ENCODE measurements at regions not wholly inside any gene's neighbourhood (a gene's known extent, or its start where the extent isn't known, plus 50 kb on each side); places are given as distances from the start of the nearest gene placed in this dataset.

DNA sequence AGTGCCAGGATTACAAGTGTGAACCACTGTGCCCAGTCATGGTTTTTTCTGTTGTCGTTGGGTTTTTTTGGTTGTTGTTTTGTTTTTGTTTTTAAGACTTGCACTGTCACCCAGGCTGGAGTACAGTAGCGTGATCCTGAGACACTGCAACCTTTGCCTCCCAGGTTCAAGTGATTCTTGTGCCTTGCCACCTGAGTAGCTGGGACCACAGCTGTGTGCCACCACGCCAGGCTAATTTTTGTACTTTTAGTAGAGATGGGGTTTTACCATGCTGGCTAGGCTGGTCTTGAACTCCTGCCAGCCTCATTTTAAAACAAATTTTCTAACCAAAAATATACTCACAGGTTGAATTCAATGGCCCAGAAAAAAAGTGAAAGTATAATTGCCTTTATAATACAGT lies 174.1 kb downstream of the AHR start:
- H3K4me1 ChIP-seq (ENCODE audit: insufficient read depth, low read length) = no peaks in the 10 kb centered on the region
- H3K36me3 ChIP-seq (ENCODE audit: insufficient read depth, low read length) = no peaks in the 10 kb centered on the region
- no peak overlapping the region for H3K4me2 ChIP-seq (ENCODE audit: low read length)
- H2AFZ ChIP-seq (ENCODE audit: low read depth, low read length) = no peak overlapping the region
- H3K4me3 ChIP-seq (ENCODE audit: insufficient read depth, low read depth, low read length) = no peak overlapping the region
- H3K79me2 ChIP-seq (ENCODE audit: insufficient read depth, low read length) = no peaks in the 10 kb centered on the region
- Mint-ChIP-seq H3K9me3 (ENCODE audit: unreplicated experiment) (no peaks in the 10 kb centered on the region), H3K27me3 (ENCODE audit: low read depth, unreplicated experiment) (no peaks in the 10 kb centered on the region), H3K27ac (ENCODE audit: unreplicated experiment) (no peak overlapping the region), H3K36me3 (ENCODE audit: low read depth, unreplicated experiment) (no peaks in the 10 kb centered on the region), H3K4me3 (ENCODE audit: unreplicated experiment) (no peak overlapping the region), H3K4me1 (ENCODE audit: low read depth, unreplicated experiment) (no peaks in the 10 kb centered on the region)
- no peaks in the 10 kb centered on the region for H4K20me1 ChIP-seq (ENCODE audit: insufficient read depth, low read length)
- no peaks in the 10 kb centered on the region for H3K9me3 ChIP-seq (ENCODE audit: insufficient read depth, low read depth, low read length)
- no peak for FAIRE-seq
- TF ChIP-seq, protein P1, sequence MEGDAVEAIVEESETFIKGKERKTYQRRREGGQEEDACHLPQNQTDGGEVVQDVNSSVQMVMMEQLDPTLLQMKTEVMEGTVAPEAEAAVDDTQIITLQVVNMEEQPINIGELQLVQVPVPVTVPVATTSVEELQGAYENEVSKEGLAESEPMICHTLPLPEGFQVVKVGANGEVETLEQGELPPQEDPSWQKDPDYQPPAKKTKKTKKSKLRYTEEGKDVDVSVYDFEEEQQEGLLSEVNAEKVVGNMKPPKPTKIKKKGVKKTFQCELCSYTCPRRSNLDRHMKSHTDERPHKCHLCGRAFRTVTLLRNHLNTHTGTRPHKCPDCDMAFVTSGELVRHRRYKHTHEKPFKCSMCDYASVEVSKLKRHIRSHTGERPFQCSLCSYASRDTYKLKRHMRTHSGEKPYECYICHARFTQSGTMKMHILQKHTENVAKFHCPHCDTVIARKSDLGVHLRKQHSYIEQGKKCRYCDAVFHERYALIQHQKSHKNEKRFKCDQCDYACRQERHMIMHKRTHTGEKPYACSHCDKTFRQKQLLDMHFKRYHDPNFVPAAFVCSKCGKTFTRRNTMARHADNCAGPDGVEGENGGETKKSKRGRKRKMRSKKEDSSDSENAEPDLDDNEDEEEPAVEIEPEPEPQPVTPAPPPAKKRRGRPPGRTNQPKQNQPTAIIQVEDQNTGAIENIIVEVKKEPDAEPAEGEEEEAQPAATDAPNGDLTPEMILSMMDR (IDR thresholded peaks at IDR 0.05; ENCODE audit: insufficient read depth, low read depth, low read length) = no peak
- TF ChIP-seq EZH2 (IDR thresholded peaks at IDR 0.05; ENCODE audit: insufficient read depth, low read length) = no peak
- H3K9ac ChIP-seq (ENCODE audit: low read length) = no peak overlapping the region
- no peak for DNase-seq (ENCODE audit: low read depth)
- no peaks in the 10 kb centered on the region for H3K27me3 ChIP-seq (ENCODE audit: insufficient read depth, low read length)
- no peak overlapping the region for H3K27ac ChIP-seq (ENCODE audit: low read depth, low read length)

DNA sequence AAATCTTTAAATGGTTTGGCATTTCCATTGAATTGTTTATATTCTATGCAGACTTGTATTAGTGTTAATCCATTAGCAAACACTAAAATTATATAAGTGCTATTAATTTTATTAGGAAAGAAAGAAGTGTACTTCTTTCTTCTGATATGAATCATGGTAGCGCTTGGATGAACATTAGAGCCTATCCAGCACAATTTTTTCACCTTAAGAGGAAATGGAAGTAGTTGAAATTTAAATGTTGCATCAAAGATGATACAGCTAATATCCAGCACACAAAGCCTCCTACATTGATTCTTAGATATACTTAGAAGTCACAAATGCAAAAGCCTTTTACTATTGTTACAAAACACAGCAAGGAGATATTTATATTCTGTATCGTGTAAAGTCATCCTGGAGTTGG lies 174.5 kb downstream of the AHR start:
- Mint-ChIP-seq H3K4me3 (ENCODE audit: unreplicated experiment) (no peak overlapping the region), H3K4me1 (ENCODE audit: low read depth, unreplicated experiment) (no peaks in the 10 kb centered on the region), H3K27ac (ENCODE audit: unreplicated experiment) (no peak overlapping the region), H3K36me3 (ENCODE audit: low read depth, unreplicated experiment) (no peaks in the 10 kb centered on the region), H3K27me3 (ENCODE audit: low read depth, unreplicated experiment) (no peaks in the 10 kb centered on the region), H3K9me3 (ENCODE audit: unreplicated experiment) (no peaks in the 10 kb centered on the region)
- Histone ChIP-seq H3K27me3 (ENCODE audit: insufficient read depth, low read length) (no peaks in the 10 kb centered on the region), H3K79me2 (ENCODE audit: insufficient read depth, low read length) (no peaks in the 10 kb centered on the region), H3K27ac (ENCODE audit: low read depth, low read length) (no peak overlapping the region), H3K36me3 (ENCODE audit: insufficient read depth, low read length) (no peaks in the 10 kb centered on the region), H3K9ac (ENCODE audit: low read length) (no peak overlapping the region), H3K4me1 (ENCODE audit: insufficient read depth, low read length) (no peaks in the 10 kb centered on the region), H2AFZ (ENCODE audit: low read depth, low read length) (no peak overlapping the region), H3K4me3 (ENCODE audit: insufficient read depth, low read depth, low read length) (no peak overlapping the region), H4K20me1 (ENCODE audit: insufficient read depth, low read length) (no peaks in the 10 kb centered on the region), H3K9me3 (ENCODE audit: insufficient read depth, low read depth, low read length) (no peaks in the 10 kb centered on the region), H3K4me2 (ENCODE audit: low read length) (no peak overlapping the region)
- no peak for FAIRE-seq
- TF ChIP-seq, protein P1 (IDR thresholded peaks at IDR 0.05; ENCODE audit: insufficient read depth, low read depth, low read length) = no peak
- TF ChIP-seq EZH2 (IDR thresholded peaks at IDR 0.05; ENCODE audit: insufficient read depth, low read length) = no peak
- no peak for DNase-seq (ENCODE audit: low read depth)

DNA sequence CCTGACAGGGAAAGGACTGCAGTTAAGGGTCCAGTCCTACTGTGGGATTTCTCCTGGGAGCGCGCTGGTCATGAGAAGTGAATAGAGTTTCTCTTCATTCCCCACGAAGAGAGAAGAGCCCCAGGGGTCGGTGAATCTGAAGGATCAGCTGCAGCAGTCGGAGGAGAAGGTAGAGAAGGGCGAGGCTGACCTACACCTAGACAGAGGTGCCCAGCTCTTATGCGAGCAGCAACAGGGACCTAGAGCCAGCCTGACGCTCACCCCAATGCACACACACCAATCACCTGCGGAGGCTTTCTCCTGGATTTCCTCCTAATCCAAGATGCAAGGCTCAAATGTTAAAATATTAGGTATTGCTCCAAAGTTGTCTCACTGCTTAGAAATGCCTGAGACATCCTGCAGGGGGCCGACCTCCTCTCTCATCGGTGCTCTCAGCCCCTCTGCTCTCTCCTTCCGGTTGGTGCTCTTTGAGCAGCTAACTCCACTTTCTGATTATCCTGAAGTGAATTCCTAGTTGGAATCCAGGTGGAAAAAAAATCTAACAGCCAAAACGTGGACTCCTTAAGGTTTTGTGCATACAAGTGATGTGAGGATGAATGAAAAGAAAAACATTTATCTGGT lies 176.4 kb downstream of the AHR start:
- Histone ChIP-seq H3K36me3 (ENCODE audit: insufficient read depth, low read length) (no peaks in the 10 kb centered on the region), H3K27ac (ENCODE audit: low read depth, low read length) (no peak overlapping the region), H3K79me2 (ENCODE audit: insufficient read depth, low read length) (no peaks in the 10 kb centered on the region), H3K4me1 (ENCODE audit: insufficient read depth, low read length) (no peaks in the 10 kb centered on the region), H3K4me3 (ENCODE audit: insufficient read depth, low read depth, low read length) (no peak overlapping the region), H3K27me3 (ENCODE audit: insufficient read depth, low read length) (no peaks in the 10 kb centered on the region), H3K4me2 (ENCODE audit: low read length) (no peak overlapping the region), H3K9me3 (ENCODE audit: insufficient read depth, low read depth, low read length) (no peaks in the 10 kb centered on the region), H3K9ac (ENCODE audit: low read length) (no peak overlapping the region), H4K20me1 (ENCODE audit: insufficient read depth, low read length) (no peaks in the 10 kb centered on the region), H2AFZ (ENCODE audit: low read depth, low read length) (no peak overlapping the region)
- Mint-ChIP-seq H3K4me1 (ENCODE audit: low read depth, unreplicated experiment) (no peaks in the 10 kb centered on the region), H3K36me3 (ENCODE audit: low read depth, unreplicated experiment) (no peaks in the 10 kb centered on the region), H3K4me3 (ENCODE audit: unreplicated experiment) (no peak overlapping the region), H3K27me3 (ENCODE audit: low read depth, unreplicated experiment) (no peaks in the 10 kb centered on the region), H3K27ac (ENCODE audit: unreplicated experiment) (no peak overlapping the region), H3K9me3 (ENCODE audit: unreplicated experiment) (no peaks in the 10 kb centered on the region)
- DNase-seq (ENCODE audit: low read depth) (no peak), FAIRE-seq (no peak)
- TF ChIP-seq EZH2 (IDR thresholded peaks at IDR 0.05; ENCODE audit: insufficient read depth, low read length) = no peak
- TF ChIP-seq, protein P1 (IDR thresholded peaks at IDR 0.05; ENCODE audit: insufficient read depth, low read depth, low read length) = peak; percentile 20

Data from astrocyte (in vitro differentiated cells and primary cell).